Fibroblast of villous mesenchyme (primary cell): ENCODE measurements at regions not wholly inside any gene's neighbourhood (a gene's known extent, or its start where the extent isn't known, plus 50 kb on each side); places are given as distances from the start of the nearest gene placed in this dataset. TPM values are rescaled to one million over a fixed set of nuclear protein-coding genes. Genes with fewer than 3 reads are reported as not detected.

Experiments
- DNase-seq: peaks from one replicate; pipeline ENCODE4 v3.0.0-alpha.2; 2010; ENCODE audit warnings: low read depth
- H3K4me3 ChIP-seq: 2 replicates; pipeline ENCODE4 v1.5.1; 2011; ENCODE audit warnings: low read depth, mild to moderate bottlenecking, low read length
- CTCF ChIP-seq: IDR thresholded peaks from 2 replicates; pipeline ENCODE4 v1.5.1; 2012; ENCODE audit warnings: low read depth, mild to moderate bottlenecking, low read length; ENCODE audit not compliant: insufficient read depth
- small RNA-seq: library from RNA; depleted of rRNA; stranded (forward); fragments of <200 nt; gene quantifications from one replicate; pipeline ENCODE3, GENCODE V24; 2012

GRCh38 chr1:101745551-101746270 lies 251.0 kb downstream of the OLFM3 start:
- no peak overlapping the region for H3K4me3 ChIP-seq
- no peak for DNase-seq
- no peak for TF ChIP-seq CTCF

GRCh38 chr1:101748077-101748476 lies 248.6 kb downstream of the OLFM3 start:
- H3K4me3 ChIP-seq, result no peak overlapping the region
- DNase-seq, result no peak
- TF ChIP-seq CTCF, result no peak

Small RNA genes lying in the stretch of these regions (small RNA-seq; reads per million reads assigned to genes)
- not detected for gene RNU6-965P
